ENCODE measurements at regions not wholly inside any gene's neighbourhood (a gene's known extent, or its start where the extent isn't known, plus 50 kb on each side); places are given as distances from the start of the nearest gene placed in this dataset.

- TF ChIP-seq EZH2 (IDR thresholded peaks at IDR 0.05; ENCODE audit: insufficient read depth, low read length) (no peak), CTCF (IDR thresholded peaks at IDR 0.05; ENCODE audit: insufficient read depth, low read depth, low read length) (no peak)
These were observed 56.7 kb upstream of the GLI2 start for GRCh38 chr2:120678926-120679325.

Measured in astrocyte (in vitro differentiated cells and primary cell).